DMS114 treated with DMSO at 0.1 percent for 48 hours (cell line): ENCODE measurements at regions not wholly inside any gene's neighbourhood (a gene's known extent, or its start where the extent isn't known, plus 50 kb on each side); places are given as distances from the start of the nearest gene placed in this dataset.
"Not testable (repeated sequence)": the region's sequence is repeated elsewhere in the genome, so short reads cannot be mapped to it uniquely, and the experiment has no call there.

Source experiments
- DNase-seq: peaks from one replicate; lab custom pipeline; 2025; ENCODE audit not compliant: unreplicated experiment; lab: John Stamatoyannopoulos, UW

DNA sequence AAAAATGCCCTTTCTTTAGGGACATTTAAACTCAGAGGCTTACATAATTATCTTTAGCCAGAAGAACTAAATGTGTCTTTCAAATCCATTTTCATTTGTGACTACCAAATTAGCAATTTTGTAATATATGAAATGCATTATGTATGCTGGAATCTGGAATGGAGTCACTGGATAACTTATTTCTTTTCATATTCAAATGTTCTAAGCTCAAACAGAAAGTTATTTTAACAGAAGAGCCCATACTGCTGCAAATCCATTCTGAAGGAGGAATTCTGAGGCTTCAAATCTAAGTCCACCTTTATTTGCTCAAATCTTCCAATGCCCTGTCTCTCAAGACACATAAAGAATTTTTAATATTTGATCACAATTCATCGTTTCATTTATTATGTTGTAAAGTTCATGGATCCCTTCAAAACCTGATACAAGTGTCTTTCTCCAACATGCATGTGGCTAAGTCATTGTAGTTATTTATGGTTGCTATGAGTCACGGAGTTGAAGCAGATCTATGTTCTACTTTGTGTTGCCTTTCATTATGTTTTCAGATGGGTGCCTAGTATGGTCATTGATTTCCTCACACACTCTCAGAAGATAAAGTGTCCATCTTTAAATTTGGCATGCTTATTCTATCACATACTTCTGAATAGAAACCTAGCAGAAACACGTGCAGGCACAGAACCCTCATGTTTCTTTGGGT is 214.8 kb upstream of the GCFC2 start:
- no peak for DNase-seq

DNA sequence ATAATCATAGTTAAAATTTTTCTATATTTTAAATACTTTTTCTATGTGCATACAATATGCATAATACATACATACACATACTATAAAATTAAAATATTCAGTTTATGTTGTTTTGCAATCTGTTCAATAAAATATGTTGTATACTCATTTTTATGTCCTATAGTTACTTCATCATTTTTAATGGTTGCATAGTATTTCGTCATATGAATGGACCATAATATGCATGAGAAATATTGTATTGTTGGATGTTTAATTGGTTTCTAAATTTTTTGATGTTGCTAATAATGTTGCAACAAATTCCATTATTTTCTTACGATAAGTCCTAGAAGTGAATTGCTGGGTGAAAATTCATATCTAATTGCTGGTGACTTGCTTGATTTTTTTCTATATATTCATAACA is 211.5 kb upstream of the GCFC2 start:
- DNase-seq, result no peak

DNA sequence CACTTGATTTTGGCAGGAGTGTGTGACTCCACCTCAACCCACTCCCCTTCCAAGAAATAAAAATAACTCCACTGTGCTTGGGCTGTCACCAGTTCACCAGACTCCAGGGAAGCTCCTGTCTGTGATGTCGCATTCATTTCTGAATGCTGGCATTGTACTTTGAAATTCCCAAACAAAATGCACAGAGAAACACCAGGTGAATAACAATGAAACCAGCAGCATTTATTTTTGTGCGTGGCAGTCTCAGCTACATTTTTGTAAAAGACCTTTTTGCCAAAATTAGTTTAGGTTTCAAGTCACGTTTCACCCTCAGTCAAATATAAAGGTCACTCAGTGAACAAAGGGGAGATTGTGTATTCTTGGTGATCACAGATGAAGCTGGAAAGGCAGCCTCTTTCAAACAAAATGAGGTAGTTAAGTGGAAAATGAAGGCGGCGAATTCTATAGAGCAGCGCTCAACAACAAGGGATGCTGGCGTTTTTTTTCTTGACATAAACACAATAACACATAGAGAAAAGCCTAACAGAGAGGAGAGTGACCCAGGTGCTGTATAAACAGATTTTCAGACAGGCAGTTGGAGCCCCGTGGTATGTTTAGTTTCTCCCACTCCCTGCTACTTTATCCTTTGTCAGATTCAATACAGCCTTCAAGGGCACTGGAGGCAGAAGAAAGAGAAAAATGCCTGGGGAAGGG is 210.3 kb upstream of the GCFC2 start:
- DNase-seq, result no peak

DNA sequence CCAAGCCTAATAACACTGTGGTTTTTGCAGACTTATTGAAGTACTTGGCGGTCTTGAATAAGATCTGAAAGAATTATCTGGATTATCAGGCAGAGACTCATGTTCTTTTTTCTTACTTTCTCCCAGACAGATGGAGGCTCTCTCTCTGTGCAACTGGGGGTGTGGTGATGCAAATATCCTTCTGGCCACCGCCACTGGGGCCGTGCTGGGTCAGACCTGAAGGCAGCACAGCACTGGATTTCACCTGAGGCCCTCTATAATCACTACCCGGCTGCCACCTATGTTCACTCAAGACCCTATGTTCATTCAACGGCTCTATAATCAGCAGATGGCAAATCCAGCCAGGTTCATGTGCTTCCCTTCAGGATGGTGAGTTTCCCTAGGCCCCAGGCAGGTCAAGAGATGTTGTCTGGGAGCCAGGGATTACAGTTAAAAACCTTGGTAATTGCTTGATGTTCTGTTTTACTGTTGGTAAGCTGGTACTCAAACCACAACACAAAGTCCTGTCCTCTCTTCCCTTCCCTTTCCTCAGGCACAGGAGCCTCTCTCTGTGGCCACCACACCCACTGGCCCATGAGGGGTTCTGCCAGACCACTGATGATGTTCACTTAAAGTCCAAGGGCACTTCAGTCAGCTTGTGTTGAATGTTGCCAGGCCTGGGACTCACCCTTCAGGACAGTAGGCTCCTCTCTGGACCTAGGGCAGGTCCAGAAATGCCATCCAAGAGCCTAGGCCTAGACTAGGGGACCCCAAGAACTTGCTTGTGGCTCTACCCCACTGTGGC is 205.3 kb upstream of the GCFC2 start:
- no peak for DNase-seq

DNA sequence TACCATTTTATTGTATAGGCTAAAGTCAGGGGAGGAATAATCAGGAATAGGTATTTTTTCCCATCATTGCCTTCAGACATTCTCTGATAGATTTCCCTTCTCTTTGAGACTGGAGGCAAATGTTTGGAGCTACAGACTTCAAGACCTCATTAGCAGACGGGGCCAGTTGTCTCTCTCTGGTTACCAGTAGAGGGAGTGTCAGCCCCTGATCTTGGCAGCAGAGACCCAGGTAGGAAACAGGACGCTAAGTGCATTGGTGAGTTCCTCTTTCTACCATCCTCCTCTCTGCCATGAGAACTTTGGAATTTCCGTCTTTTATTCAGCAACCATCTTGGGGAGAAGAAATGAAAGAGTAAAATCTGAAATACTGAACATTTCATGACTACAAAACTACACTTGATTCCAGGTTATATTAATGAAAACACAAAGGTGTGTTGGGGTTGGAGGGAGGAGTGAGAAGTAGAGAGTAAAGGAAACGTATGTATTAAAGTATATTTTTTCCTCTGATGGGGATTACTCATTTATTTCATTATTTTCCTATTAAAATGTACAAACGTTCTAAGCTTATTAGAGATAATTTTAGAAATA is 186.2 kb upstream of the GCFC2 start:
- DNase-seq, result peak; percentile 34

DNA sequence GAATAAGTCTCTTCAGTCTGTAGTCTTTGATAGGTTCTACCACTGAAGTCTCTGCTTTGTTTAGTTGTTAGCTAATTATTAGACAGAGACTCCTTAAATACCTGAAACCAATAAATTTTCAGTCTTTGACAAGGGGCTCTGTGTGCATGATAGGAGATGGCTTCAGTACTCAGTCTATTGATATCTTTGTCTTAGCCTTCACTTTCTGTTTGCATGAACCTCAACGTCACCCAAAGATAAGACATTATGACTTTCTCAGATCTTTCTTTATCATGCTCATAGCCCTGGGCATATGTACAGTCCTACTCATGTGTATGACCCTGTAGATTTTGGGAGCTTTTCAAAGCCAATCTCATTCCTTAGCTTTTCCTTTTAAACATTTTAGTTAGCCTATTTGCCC is 183.5 kb upstream of the GCFC2 start:
- DNase-seq, result no peak

DNA sequence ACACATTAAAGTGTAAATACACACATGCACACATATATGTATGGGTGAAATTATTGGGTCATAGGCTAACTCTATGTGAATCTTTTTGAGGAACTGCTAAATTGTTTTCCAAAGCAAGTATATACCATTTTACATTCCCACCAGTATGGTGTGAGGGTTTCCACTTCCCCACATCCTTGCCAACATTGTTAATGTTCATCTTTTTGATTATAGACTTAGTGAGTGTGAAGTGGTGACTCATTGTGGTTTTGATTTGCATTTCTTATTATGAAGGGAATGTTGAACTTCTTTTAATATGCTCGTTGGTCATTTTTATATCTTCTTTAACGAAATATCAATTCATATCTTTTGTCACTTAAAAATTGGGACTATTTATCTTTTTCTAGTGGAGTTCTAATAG is 181.8 kb upstream of the GCFC2 start:
- no peak for DNase-seq

DNA sequence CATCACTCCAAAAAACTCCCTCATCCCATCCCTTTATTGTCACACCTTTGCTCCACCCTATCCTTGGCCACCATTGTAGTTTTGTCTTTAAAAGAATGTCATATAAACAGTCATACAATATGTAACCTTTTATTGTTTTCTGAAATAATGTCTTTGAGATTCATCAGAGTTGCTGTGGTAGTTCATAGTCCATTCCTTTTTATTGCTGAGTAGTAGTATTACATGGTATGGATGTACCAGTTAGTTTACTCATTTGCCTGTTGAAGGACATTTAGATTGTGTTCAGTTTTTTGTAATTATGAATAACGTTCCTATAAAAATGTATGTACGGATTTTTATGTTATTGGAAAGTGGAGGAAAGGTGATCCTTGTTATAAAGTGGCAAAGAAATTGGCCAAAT is 171.8 kb upstream of the GCFC2 start:
- no peak for DNase-seq

DNA sequence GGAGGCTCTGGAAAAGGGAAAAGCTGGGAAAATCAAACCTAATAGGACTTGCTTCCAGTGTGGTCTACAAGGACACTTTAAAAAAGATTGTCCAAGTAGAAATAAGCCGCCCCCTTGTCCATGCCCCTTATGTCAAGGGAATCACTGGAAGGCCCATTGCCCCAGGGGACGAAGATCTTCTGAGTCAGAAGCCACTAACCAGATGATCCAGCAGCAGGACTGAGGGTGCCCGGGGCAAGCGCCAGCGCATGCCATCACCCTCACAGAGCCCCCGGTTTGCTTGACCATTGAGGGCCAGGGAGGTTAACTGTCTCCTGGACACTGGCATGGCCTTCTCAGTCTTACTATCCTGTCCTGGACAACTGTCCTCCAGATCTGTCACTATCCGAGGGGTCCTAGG is 164.9 kb upstream of the GCFC2 start:
- DNase-seq, result not testable (repeated sequence)

DNA sequence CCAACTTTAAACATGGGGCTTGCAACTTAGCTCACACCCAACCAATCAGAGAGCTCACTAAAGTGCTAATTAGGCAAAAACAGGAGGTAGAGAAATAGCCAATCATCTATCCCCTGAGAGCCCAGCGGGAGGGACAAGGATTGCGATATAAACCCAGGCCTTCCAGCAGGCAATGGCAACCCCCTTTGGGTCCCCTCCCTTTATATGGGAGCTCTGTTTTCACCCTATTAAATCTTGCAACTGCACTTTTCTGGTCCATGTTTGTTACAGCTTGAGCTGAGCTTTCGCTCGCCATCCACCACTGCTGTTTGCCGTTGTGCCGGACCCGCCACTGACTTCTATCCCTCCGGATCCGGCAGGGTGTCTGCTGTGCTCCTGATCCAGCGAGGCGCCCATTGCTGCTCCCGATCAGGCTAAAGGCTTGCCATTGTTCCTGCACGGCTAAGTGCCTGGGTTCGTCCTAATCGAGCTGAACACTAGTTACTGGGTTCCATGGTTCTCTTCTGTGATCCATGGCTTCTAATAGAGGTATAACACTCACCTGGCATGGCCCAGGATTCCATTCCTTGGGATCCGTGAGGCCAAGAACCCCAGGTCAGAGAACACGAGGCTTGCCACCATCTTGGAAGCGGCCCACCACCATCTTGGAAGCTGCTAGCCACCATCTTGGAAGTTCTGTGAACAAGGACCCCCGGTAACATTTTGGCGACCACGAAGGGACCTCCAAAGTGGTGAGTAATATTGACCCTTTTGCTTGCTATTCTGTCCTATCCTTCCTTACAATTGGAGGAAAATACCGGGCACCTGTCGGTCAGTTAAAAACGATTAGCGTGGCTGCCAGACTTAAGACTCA is 161.3 kb upstream of the GCFC2 start:
- not testable (repeated sequence) for DNase-seq

DNA sequence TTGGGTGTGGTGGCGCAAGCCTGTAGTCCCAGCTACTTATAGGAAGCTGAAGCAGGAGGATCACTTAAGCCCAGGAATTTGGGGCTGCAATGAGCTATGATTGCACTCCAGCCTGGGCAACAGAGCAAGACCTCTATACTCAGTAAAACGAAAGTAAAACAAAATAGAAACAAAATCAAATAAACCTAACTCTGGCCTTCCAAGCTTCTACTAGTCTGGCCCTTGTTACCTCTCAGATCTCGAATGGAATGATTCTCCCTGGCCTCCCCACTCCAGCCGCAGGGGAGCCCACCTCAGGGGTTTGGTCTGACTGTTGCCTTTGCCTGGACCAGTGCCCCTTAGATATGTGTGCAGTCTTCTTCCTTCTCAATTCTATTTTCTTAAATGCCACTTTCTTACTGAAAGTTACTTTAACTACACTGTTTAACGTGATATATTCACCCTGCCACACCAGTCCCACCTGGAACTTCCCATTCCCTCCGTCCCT is 160.0 kb upstream of the GCFC2 start:
- DNase-seq, result no peak

DNA sequence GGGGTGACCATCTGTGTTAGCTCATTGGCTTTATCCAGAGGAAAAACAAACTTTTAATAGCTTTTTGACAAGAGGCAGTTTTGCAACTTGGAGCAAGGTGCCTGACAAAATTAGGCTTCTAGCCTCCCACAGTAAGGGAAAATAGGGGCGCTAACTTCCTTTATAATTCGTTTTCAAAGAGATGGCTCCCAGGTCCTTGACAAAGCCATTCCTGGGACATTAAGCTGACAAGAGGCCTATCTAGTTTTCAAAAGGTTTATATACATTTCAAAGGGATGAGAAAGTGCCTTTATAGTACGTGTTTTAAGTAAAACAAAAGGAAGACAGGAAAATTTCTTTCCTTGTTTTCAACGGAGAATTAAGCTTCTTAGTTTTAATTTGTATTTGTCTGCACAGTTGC is 159.4 kb upstream of the GCFC2 start:
- DNase-seq, result no peak

DNA sequence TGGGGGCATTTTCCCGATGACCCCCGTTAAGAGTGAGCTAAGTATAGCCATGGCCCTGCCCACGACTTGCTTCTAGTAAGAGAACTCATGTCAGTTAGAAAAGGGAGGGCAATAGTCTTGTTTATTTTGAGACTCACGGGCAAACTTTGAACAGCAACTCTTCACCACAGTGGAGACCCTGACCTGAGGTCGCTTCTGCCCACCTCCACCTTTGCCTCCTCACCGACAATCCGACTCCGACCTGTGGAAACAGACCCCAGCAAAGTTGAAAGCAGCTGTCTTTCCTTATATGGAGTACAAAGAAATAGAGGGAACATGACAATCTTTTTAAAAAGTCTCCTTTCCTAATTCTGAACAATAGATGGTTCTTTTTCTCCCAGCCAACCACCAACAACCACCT is 155.0 kb upstream of the GCFC2 start:
- DNase-seq, result no peak

DNA sequence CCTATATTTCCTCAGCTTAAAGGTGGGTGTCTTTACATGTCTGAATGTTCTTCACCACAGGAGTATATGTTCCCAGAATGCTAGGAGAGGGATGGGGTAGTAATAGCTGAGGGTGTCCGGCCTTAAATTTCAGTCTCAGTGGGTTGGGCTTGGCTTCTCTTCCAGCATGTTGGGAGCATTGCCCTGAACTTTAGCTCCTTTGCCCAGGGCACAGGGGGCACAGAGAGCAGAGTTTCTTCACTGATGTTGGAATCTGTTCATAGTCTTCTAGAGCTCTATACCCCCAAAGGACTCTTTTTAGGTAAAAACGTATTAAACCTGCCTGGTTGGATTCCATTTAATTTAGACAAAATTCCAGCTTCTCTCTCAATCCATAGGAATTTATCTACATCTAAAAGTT is 154.4 kb upstream of the GCFC2 start:
- no peak for DNase-seq

DNA sequence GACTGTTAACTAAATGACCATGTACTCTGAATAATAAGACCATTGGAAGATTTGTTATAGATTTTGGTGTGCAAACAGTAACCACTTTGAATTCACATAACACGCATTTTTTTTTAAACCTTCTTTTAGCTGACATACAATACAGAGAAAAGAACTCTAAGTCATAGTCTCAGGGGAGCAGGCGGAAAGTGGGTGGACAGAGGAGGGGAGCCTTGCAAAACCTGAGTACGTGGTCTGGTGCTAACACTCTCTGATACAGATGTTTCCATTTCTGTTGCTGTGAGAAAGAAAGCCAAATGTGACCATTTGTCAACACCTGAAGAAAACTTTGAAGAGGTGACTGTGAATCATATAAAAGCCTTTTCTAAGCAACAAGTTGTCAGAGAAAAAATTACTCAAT is 151.8 kb upstream of the GCFC2 start:
- DNase-seq, result no peak

DNA sequence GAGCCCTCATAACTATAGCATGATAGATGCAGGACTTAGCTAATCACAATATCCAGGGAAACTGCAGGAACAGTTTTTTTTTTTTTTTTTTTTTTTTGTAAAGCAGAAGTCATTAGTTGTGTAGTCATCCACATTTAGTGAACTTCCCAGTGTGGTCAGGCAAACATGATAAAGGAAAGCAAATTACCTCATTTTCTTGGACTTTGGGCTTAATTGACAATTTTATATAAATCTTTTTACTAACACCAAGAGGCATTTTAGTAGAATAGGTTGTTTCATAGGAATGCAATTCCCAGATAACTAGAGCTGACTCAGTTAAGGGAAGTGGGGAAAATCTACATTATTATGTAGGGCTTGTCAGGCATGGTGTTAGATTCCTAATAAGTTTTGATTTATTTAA is 142.7 kb upstream of the GCFC2 start:
- no peak for DNase-seq

DNA sequence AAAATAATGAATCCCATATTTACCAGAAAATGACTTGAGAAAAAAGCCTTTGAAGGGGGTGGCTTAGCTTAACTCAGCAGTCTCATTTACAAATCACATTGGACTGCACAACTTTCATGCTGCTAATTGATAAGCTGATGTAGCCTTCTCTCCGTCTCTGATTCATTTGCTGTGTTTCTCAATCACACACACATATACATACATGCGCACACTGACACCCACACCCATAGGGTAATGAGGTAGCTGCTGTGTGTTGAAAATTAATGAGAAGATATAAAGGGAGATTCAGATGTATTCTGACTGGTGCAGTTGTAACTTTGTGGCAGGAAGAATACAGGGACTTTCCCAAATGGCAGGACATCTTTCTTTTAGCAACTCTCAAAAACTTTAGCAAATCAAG is 141.9 kb upstream of the GCFC2 start:
- no peak for DNase-seq

DNA sequence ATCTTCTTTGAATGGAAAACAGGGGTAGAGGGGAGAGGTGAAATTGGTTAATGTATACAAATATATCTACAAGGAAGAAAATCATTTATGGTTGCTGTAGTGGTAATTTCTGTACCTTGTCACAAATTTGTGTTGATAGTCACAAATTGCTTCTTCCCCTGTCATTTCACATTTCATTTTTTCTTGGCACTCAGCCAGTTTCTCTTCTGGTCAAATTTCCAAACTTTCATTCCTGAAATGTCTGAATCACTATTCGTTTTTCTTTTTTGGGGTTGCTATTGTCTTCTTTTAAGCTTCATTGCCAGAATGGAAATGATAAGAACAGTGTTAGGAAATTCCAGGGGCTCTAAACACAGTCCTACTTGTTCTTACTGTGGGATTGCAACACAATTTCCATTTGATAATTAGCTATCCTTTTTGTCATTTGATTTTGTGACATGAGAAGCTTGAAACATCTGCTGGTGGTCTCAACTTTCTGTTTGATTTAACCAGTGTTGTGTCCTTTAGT is 136.0 kb upstream of the GCFC2 start:
- no peak for DNase-seq

DNA sequence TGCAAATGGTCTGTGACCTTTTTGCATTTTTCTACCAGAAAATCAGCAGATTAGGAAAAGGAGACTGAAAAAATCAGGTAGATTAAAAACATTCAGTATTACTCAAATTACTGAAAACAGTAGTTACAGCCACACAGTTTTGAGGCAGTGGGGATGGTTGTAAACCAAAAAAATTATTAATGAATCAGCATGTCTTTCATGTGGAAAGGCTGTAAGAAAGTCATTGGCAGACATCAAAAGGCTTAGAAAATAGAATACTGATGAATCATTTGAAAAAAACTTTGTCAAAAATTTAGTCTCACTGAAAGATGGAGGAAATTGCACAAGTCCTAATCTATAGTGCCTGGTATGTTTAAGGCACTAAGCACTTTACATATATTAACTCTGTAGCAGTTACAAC is 133.9 kb upstream of the GCFC2 start:
- DNase-seq, result no peak

DNA sequence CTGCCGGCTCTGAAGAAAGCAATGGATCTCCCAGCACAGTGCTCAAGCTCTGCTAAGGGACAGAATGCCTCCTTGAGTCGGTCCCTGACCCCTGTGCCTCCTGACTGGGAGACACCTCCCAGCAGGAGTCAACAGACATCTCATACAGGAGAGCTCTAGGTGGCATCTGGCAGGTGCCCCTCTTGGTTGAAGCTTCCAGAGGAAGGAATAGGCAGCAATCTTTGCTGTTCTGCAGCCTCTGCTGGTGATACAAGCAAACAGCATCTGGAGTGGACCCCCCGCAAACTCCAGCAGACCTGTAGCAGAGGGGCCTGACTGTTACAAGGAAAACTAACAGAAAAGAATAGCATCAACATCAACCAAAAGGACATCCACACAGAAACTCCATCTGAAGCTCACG is 123.9 kb upstream of the GCFC2 start:
- DNase-seq, result not testable (repeated sequence)

DNA sequence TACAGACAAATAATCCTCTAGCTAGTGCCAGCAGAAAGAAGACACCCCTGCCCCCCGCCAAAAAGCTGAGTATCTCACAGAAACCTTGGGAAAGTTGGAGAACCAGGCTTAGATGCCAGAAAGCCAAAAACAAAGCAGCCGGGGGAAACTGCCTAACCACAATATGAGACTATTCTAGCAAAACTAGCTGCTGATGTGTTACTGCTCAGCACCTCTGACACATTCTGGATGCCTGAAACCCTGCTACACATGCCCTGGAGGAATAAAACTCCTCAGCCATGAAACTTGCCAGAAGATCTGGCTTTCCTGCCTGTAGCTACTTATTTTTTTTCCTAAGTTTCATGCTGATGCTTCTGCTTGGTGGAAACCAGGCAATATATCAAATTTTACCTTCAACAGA is 122.7 kb upstream of the GCFC2 start:
- DNase-seq, result no peak
